ENCODE measurements at regions not wholly inside any gene's neighbourhood (a gene's known extent, or its start where the extent isn't known, plus 50 kb on each side); places are given as distances from the start of the nearest gene placed in this dataset.

DNA sequence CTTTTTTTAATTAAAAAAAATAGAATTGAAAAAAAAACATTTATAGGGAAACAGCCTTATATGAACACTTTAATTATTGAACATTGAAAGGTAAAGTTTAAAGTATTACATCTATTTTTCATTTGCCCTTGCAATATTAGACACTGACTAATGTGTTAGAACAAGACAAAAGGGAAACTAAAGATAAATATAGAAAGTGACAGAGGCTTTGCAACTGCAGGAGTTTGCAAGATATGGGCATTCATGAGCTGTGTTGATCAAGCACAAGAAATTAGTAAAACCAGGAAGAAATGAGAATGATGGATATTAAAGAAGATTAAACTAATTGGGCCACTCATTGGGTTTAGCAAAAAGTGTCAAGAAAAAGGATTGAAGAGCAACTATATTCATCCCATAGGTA is 1097.7 kb upstream of the CELF4 start (continued):
- TF ChIP-seq, protein P1, sequence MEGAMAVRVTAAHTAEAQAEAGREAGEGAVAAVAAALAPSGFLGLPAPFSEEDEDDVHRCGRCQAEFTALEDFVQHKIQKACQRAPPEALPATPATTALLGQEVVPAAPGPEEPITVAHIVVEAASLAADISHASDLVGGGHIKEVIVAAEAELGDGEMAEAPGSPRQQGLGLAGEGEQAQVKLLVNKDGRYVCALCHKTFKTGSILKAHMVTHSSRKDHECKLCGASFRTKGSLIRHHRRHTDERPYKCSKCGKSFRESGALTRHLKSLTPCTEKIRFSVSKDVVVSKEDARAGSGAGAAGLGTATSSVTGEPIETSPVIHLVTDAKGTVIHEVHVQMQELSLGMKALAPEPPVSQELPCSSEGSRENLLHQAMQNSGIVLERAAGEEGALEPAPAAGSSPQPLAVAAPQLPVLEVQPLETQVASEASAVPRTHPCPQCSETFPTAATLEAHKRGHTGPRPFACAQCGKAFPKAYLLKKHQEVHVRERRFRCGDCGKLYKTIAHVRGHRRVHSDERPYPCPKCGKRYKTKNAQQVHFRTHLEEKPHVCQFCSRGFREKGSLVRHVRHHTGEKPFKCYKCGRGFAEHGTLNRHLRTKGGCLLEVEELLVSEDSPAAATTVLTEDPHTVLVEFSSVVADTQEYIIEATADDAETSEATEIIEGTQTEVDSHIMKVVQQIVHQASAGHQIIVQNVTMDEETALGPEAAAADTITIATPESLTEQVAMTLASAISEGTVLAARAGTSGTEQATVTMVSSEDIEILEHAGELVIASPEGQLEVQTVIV (IDR thresholded peaks at IDR 0.05; ENCODE audit: borderline replicate concordance, partially characterized antibody): no peak

DNA sequence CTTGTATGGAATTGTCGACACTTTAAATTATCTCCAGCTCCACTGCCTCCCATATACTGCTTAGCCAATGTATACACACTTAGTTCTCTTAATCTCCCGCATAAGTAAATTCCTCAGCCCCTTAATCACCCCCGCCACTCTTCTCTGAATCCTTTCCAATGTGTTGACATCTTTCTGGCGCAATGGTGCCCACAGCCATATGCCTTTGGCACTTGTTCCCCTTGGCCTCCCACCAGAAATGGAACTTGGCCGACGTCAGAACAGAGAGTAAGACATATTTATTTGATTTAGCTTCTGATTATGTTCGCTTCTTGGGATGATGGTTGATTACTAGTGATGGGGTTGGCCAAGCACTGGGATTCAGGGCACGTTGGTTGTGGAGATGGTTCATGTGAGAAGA is 1089.3 kb upstream of the CELF4 start:
- Histone ChIP-seq H3K4me1 (ENCODE audit: control insufficient read depth, insufficient read depth, low read length) (no peaks in the 10 kb centered on the region), H2AFZ (ENCODE audit: control insufficient read depth, low read depth, low read length) (no peak overlapping the region), H3K36me3 (ENCODE audit: control insufficient read depth in 2 of 2, insufficient read depth in 2 of 2, low read length in 1 of 2) (no peaks in the 10 kb centered on the region), H3K4me2 (ENCODE audit: control insufficient read depth, insufficient read depth) (no peak overlapping the region), H3K27me3 (replicated peaks in 1 of 2; ENCODE audit: control insufficient read depth in 2 of 2, insufficient read depth in 2 of 2, low read length in 1 of 2) (no peaks in the 10 kb centered on the region), H3K4me3 (no peak overlapping the region), H3K9me3 (replicated peaks; ENCODE audit: control insufficient read depth, insufficient read depth, low read length) (no peaks in the 10 kb centered on the region; the same call in 2 of the 3 replicates), H3K27ac (ENCODE audit: control insufficient read depth, insufficient read depth) (no peak overlapping the region), H4K20me1 (ENCODE audit: control insufficient read depth, insufficient read depth) (no peaks in the 10 kb centered on the region), H3K9ac (ENCODE audit: control insufficient read depth, insufficient read depth, low read length) (no peak overlapping the region), H3K79me2 (ENCODE audit: control insufficient read depth, insufficient read depth, low read length) (no peaks in the 10 kb centered on the region)
- TF ChIP-seq POLR2AphosphoS2 (IDR thresholded peaks at IDR 0.05; ENCODE audit: low read depth, low read length) (no peak), ESRRA (IDR thresholded peaks at IDR 0.05; ENCODE audit: low read length) (no peak), MEF2B (IDR thresholded peaks at IDR 0.05; ENCODE audit: partially characterized antibody, poor library complexity, severe bottlenecking) (no peak), NFIC (IDR thresholded peaks at IDR 0.05; ENCODE audit: low read depth, low read length) (no peak), SIN3A (IDR thresholded peaks at IDR 0.05; ENCODE audit: low read depth, low read length) (no peak), EZH2 (IDR thresholded peaks at IDR 0.05; ENCODE audit: borderline replicate concordance, control insufficient read depth, low read depth, low read length) (no peak), CHD4 (IDR thresholded peaks at IDR 0.05) (no peak), ZBED1 (IDR thresholded peaks at IDR 0.05; ENCODE audit: borderline replicate concordance) (no peak), JUNB (IDR thresholded peaks at IDR 0.05) (no peak)
- no peak for DNase-seq (ENCODE audit: low read depth, low spot score)
- in situ Hi-C loops (cut with MboI): no loop called here
- ChIA-PET SMC1A (ENCODE audit: uncharacterized antibody, unreplicated experiment) (no interaction called here), RAD21 (ENCODE audit: unreplicated experiment) (no interaction called here), POLR2A (no interaction called here), CTCF (no interaction called here)
- no peak for ATAC-seq
- WGBS (ENCODE audit: insufficient coverage, insufficient replicate concordance, low lambda C conversion rate, missing lambda C conversion rate): 36% methylated on average over 8 of the region's 8 CpGs
- intact Hi-C loops (cut with micrococcal nuclease; ENCODE audit: unreplicated experiment): no loop called here
- BruUV-seq (replicated peaks): no TSS peak
- no peak for FAIRE-seq

Data from GM12878 (cell line).